Activated T-cell treated with anti-CD3 and anti-CD28 coated beads for 48 hours (primary cell): ENCODE measurements at regions not wholly inside any gene's neighbourhood (a gene's known extent, or its start where the extent isn't known, plus 50 kb on each side); places are given as distances from the start of the nearest gene placed in this dataset.
"Not testable (repeated sequence)": the region's sequence is repeated elsewhere in the genome, so short reads cannot be mapped to it uniquely, and the experiment has no call there.

Source experiments
- DNase-seq: peaks from one replicate; pipeline ENCODE4 v3.0.0-alpha.2; 2020; ENCODE audit warnings: low read depth

DNA sequence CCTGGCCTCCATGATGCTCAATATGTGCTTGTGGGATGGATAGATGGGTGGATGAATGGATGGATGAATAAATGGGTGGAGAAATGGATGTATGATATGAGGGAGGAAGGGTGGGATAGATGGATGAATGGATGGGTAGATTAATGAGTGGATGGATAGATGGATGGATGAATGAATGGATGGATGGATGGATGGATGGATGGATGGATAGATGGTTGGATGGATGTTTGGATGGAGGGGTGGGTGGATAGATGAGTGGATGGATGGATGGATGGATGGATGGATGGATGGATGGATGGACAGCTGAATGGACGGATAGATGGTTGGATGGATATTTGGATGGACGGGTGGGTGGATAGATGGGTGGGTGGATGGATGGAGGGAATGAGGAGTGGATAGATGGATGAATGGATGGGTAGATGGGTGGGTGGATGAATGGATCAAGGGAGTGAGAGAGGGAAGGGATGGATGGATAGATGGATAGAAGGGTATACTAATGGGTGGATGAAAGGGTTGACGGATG is 139.4 kb downstream of the CEBPB start:
- DNase-seq, result no peak

GRCh38 chr20:50330504-50331313 is 140.1 kb downstream of the CEBPB start:
- DNase-seq, result no peak

DNA sequence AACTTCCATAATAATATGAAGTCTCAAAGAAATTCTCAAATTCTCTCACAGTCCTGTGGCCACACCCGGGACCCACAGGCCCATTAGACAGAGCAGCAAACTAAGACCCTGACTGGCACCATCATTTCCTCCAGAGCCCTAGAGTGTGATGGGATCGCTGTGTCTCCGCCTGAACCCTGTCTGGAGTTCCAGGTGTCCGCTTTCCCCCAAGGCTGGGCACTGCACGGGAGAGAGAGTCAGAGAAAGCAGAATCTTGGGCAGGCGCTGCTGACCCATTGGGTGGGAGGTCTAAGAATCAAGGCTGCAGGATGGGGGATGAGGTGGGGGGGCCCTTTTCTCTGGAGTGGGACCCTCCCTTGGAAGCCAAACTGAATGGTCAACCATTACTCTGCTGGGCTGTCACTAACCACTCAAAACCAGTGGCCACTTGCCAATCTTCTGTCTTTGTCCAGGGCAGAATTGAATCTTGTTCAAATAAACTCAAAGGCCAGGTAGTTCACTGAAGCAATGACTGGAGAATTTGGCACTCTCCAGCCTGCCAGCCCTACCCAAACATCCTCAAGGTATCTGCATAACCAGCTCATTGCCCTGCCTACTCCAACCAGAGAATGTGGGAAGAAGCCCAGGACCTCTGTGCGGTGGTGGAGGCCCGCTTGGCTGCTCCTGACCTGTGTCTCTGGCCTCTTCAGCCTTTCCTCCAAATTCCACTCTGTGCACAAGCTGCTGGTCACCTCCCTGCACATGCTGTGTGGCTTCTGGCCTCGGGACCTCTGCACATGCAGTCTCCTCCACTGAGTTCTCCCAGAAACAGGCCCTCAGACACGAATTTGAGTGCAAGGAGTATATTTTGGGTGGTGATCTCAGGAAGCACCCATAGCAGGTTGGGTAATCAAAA is 141.1 kb downstream of the CEBPB start:
- DNase-seq, result no peak

DNA sequence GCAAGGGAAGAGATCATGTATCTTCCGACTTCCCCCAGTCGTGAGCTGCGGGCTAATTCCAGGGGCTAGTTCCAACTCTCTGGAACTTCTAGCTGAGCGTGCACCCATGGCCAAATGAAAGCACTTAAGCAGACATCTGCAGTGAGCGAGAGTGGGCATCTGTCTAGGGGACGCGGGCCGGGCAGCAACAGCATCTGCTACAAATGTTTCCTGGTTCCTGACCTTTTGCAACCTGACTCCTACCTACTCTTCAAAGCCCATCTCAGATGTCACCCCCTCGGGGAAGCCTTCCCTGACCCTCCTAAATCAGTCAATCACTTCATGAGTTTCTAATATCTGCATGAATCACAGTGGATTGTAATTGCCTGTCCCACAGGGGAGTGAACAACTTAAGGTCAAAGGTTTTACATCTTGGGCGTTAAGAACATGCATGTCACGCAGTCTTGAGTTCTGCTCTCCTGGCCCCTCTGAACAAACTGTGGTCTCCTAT is 141.9 kb downstream of the CEBPB start:
- DNase-seq, result no peak

DNA sequence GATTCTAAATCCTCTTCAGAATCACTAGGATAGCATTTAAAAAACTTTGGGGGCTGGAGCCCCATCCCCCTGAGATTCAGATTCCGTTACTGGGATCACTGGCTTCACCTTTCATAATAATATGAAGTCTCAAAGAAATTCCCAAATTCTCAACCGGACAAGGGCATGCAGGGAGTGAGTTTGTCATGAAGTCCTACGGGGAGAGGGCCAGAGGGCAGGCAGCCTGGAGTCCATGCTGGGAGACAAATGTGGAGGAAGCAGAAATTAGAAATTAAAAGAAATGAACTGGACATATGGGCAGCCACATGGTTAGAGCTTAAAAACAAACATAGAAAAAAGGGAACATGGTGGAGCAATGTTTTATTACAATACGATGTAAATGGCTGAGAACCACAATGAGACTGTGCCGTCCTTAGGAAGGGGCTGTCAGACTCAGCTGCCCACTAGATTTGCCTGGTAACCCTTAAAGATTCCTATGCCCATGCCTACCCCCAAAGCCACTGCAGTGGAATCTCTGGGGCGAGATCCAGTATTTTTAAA is 142.6 kb downstream of the CEBPB start:
- DNase-seq, result no peak

DNA sequence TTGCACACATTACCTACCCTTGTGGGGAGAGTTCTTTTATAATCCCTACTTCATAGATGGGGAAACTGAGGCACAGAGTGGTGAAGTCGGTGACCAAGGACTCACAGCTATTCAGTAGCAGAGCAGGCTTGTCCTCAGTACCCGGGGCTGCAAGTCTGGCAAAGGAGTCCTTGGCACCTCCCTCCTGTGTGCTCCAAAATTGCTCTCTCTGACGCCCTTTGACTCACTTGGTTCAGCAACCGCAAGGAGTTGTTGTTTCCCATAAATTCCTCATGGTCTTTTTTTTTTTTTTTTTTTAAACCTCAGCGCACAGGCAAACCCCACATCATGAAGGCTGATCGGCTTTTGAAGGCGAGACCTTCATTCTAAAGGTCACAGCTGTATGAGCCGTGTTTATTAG is 143.2 kb downstream of the CEBPB start:
- DNase-seq, result no peak

GRCh38 chr20:50334512-50334911 is 143.9 kb downstream of the CEBPB start:
- DNase-seq, result not testable (repeated sequence)

GRCh38 chr20:50335105-50335504 is 144.5 kb downstream of the CEBPB start:
- DNase-seq, result no peak

GRCh38 chr20:50335866-50336265 is 145.2 kb downstream of the CEBPB start:
- no peak for DNase-seq

DNA sequence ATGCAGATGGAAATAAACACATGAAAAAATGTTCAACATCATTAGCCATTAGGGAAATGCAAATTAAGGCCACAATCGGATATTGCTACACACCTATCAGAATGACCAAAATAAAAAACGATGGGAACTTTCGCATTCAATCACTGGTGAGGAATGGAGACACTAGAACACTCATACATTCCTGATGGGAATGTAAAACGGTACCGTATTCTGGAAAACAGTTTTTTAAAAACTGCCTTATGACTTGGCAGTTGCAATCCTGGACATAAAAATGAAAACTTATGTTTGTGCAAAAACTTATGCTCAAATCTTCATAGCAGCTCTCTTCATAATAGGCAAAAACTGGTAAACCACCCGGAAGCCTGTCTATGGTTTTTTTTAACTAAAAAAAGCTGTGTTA is 146.0 kb downstream of the CEBPB start:
- no peak for DNase-seq

- no peak for DNase-seq
Observed at GRCh38 chr20:50337521-50338466, 147.2 kb downstream of the CEBPB start.

- DNase-seq, result peak; percentile 76
Observed at GRCh38 chr20:50338479-50339391, 148.1 kb downstream of the CEBPB start.

DNA sequence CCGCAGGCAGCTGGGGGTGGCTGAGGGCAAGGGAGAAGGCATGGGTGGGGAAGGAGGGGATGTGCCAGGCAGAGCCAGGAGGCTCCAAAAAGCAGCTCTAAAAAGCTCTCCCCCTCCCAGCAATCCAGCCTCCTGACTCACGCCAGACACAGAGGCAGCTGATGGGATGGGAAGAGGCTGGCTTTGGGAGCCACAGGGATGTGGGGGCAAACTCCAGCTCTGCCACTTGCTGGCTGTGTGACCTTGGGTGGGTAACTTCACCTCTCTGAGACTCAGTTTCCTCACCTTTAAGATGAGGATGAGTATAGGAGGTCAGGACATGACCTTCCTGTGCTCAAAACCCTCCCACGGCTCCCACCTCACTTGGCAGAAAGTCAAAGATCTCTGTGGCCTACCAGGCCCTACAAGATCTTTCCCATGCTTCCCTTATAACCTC is 148.9 kb downstream of the CEBPB start:
- no peak for DNase-seq

GRCh38 chr20:50340541-50340940 is 149.9 kb downstream of the CEBPB start:
- no peak for DNase-seq

DNA sequence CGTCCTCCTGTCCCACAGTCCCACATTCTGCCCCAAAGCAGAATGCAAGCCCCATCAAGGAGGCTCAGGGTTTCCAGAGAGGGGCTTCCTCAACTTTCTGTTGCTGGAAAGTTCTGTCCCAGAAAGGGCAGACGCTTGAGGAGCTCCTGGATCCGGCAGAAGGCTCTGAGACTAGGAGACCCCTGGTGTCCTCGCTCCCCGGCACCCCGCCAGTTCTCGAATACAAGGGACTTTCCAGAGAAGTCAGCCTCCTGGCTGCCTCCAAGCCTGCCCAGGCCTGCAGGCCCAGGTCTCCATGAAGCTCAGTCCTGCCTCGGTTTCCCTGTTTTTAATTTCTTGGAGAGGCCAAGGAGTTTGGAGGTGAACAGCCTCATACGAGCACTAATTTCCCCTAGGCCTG is 150.4 kb downstream of the CEBPB start:
- no peak for DNase-seq

GRCh38 chr20:50341880-50342637 is 151.4 kb downstream of the CEBPB start:
- no peak for DNase-seq

DNA sequence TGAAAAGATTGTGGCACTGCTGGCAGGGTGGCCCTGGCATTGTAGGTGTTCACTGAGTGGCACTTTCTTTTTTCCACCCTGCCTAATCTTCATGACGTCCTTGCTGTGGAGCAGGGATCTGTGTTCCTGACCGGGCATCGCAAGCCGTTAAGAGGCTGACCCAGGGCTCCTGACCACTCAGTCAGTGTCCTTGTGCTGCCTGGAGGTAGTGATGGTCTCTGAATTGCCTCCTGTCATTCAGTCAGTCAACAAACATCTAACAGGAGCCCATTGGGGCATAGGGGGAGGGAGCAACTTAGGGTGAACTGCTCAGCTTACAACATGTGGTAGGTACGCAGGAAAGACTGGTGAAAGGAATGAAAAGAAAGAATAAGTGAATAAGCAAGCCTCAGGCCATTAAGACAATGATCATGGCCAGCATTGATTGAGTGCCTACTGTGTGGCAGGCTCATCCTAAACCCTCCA is 152.0 kb downstream of the CEBPB start:
- DNase-seq, result no peak

- DNase-seq, result no peak
Observed at GRCh38 chr20:50343125-50343489, 152.5 kb downstream of the CEBPB start.

- no peak for DNase-seq
Observed at GRCh38 chr20:50343490-50344179, 153.0 kb downstream of the CEBPB start.
